ENCODE measurements at regions not wholly inside any gene's neighbourhood (a gene's known extent, or its start where the extent isn't known, plus 50 kb on each side); places are given as distances from the start of the nearest gene placed in this dataset.
"Not testable (repeated sequence)": the region's sequence is repeated elsewhere in the genome, so short reads cannot be mapped to it uniquely, and the experiment has no call there.

- DNase-seq = no peak
These were observed 150.0 kb upstream of the SYT10 start for GRCh38 chr12:33589576-33590114.

DNA sequence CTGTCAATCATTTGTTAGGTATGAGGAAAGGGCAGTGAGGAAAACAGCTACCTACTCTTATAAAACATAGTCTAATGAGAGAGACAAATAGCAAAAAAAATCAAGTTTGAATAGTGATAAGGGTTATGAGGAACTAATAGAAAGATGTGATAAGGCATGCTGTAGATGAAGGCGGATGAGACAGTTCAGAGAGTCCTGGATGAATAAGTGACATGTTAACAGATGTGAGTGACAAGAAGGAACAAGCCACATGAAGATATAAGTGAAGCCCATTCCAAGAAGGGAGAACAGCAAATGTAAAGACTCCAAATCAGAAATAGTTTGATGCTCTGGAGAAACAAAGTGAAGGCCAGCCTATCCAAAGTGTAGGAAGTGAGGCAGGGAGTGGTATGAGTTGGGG is 154.1 kb upstream of the SYT10 start:
- no peak for DNase-seq

- no peak for DNase-seq
These were observed 156.4 kb upstream of the SYT10 start for GRCh38 chr12:33596061-33596460.

DNA sequence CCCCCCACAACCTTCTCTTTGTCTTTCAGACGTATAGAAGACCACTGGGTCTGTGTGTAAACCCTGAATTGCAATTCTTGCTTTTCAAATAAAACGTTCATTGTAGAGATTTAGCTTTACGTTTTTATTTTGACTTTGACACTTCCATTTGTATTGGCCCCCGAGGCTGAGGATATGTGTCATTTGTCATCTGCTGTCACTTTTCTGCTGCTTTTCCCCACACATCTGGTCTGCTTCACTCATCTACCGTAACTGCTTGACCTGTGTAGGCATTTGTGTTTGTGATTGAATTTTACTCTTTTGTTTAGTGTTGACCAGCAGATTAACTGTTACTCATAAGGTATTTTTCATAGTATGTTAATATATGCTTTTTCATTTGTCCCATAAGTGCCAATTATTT is 157.2 kb upstream of the SYT10 start:
- no peak for DNase-seq

- no peak for DNase-seq
These were observed 162.9 kb upstream of the SYT10 start for GRCh38 chr12:33602515-33602914.

GRCh38 chr12:33605757-33606156 is 166.1 kb upstream of the SYT10 start:
- no peak for DNase-seq

GRCh38 chr12:33609910-33610309 is 170.3 kb upstream of the SYT10 start:
- DNase-seq = no peak

- no peak for DNase-seq
These were observed 175.0 kb upstream of the SYT10 start for GRCh38 chr12:33614630-33615029.

- no peak for DNase-seq
These were observed 177.6 kb upstream of the SYT10 start for GRCh38 chr12:33617218-33617617.

GRCh38 chr12:33628087-33628486 is 188.5 kb upstream of the SYT10 start:
- no peak for DNase-seq

- no peak for DNase-seq
These were observed 194.9 kb upstream of the SYT10 start for GRCh38 chr12:33634544-33634943.

DNA sequence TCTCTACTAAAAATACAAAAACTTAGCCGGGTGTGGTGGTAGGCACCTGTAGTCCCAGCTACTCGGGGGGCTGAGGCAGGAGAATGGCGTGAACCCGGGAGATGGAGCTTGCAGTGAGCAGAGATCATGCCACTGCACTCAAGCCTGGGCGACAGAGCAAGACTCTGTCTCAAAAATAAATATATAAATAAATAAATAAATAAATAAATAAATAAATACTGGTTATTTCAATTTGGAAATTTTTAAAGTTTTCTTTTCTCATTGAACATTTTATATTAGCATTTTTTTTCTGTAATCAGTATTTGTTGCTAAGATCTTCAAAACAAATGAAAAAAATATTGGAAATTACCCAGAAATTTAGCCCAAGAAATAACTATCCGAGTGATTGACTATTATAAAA is 197.3 kb upstream of the SYT10 start:
- not testable (repeated sequence) for DNase-seq

GRCh38 chr12:33639975-33640374 is 200.4 kb upstream of the SYT10 start:
- no peak for DNase-seq

DNA sequence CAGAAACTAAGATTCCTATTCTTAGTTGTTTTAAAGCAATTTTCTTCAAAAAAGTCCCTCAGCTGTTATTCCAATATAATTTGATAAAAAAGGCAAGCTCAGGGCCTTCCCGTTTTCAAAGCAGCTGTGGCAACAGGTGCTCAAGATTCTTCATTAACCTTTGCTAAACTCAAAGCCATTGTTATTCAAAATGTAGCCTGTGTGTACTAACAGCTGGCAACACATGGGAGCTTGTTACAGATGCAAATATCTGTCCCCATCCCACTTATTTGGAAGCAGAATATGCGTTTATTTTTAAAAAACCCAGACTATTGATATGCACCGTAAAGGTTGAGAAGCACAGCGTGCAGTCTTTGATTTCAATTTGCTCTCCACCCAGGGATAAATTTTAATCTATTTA is 210.4 kb upstream of the SYT10 start:
- DNase-seq = no peak

GRCh38 chr12:33650832-33651231 is 211.2 kb upstream of the SYT10 start:
- DNase-seq = no peak

GRCh38 chr12:33653362-33653761 is 213.7 kb upstream of the SYT10 start:
- no peak for DNase-seq

DNA sequence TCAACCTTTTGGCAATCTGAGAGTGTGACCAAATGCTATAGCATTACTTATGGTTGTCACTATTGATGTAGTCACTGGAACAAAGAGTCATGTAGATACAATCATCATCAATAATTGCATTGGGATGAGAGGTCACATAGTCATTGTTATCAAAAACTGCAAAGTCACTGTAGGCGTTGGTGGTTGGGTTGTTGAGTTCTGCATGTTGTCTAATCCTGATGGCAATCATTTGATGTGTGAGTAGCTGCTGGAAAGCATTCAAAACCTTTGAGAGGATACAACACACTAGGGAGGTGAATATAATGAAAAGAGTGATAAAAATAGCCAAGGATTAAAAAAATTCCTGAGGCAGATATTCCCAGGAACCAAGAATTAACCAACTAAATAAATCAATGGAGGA is 214.7 kb upstream of the SYT10 start:
- DNase-seq = no peak

GRCh38 chr12:33663000-33663654 is 223.5 kb upstream of the SYT10 start:
- no peak for DNase-seq

DNA sequence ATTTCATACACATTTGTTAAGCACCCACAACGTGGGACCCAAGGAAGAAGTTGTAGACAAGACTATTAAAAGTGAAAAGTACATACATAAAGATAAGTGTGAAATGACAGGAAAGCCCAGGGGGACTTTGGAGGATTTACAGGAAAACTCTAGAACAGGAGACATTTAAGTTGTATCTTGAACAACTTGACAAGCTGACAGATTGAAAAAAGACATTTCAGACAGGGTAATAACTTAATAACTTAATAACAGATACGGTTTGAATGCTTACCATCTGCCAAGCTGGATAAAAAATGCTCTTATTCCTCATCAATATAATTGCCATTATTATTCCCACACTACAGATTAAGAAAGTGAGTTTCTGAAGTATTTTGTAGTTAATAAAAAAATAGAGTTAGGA is 229.7 kb upstream of the SYT10 start:
- DNase-seq = no peak

GRCh38 chr12:33670284-33670683 is 230.7 kb upstream of the SYT10 start:
- DNase-seq = no peak

DNA sequence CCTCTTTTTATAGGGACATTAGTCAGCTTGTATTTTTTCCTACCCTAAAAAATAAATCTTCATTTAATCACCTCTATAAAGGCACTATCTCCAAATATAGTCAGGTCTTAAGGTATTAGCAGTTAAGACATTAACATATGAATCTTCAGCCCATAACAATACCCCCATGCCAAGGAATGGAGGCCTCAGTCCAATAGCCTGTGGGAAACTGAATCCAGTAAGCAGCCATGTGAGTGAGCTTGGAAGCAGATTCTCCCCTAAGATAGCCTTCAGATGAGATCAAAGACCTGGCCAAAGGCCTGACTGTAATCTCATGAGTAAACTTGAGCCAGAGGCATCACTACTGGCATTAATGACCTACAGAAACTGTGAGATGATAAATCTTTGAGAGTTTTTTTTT is 232.1 kb upstream of the SYT10 start:
- no peak for DNase-seq

- no peak for DNase-seq
These were observed 233.4 kb upstream of the SYT10 start for GRCh38 chr12:33672836-33673577.

DNA sequence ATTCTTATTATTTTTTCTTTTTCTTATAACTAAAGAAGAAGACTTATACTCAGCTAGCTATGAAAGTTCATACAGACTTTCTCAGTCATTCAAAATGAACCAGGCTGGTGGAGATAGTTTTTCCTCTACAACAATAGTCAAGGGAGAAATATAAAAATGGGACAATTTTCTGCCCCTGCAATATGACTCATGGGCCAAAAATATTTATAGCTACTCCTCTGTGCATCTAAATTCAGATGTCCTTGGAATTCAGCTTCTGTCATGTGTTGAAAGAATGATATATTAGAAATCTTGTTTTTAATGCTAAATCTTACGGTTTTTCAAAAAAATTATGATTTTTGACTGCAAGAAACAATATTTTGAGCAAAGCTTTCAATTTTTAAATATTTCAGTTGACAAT is 237.2 kb upstream of the SYT10 start:
- no peak for DNase-seq

DNA sequence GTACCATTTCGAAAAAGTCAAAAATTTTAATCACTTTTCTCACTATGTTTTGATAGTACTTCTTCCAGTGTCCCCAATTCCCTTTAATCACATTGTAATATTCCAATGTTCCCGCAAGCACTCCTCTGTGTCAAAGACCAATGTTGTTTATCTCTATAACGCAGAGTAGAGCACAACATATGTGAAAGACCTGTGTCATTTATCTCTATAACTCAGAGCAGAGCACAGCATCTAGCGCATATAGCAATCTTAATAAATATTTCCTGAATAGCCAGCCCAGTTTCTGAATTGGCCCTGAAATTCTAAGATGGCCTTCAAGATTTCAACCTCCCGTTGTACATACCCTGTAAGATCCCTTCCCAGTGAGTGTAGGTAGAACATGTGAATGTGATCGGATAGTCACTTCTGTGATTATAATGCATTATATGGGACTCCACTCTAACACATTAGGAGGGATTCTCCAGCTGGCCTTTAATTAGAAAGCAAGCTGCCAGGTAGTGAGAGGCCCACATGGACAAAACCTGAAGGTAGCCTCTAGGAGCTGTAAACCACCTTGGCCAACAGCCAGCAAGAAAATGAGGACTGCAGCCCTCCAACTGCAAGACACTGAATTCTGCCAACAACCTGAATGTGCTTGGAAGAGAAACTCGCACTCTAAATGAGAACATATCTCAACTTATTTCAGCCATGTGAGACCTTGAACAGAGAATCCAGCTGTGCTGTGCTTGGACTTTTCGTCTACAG is 238.8 kb upstream of the SYT10 start:
- DNase-seq = no peak

All from fibroblast of skin of right quadriceps (primary cell).